Heart left ventricle (tissue), 13 donors: ENCODE measurements at regions not wholly inside any gene's neighbourhood (a gene's known extent, or its start where the extent isn't known, plus 50 kb on each side); places are given as distances from the start of the nearest gene placed in this dataset.

Experiments
- POLR2A ChIP-seq, 2 donors: fragments of 450-650 bp; IDR thresholded peaks; one replicate each; pipeline ENCODE4 v1.6.1; 2017; ENCODE audit warnings: antibody characterized with exemption in 2 of 2, mild to moderate bottlenecking in 2 of 2, moderate library complexity in 2 of 2
- TF ChIP-seq, protein P1 (sequence below), 12 donors: fragments of 200-600 bp; sonication (generic) in 4 of 12; IDR thresholded peaks; one replicate each; pipeline versions ENCODE4 v1.5.0 to v1.8.0; 2018 to 2022; ENCODE audit warnings: antibody characterized with exemption in 12 of 12, mild to moderate bottlenecking in 5 of 12
- donor health status: ischemic (EF 13 %, LVEDD 7.1; RV severe dilation, severe dysfunction).
- donor health status: DM: no; HTN: yes; CAD: no.
- donor health status: DM: no; HTN: no; CAD: no.
- donor health status: ischemic (EF 25% LVEDD 6.9; RV normal size, moderate dysfunction).
- donor health status: ischemic (EF 25% LVEDD 5.7; RV mildly dilated, moderate dysfunction).
- donor health status: ischemic (EF 35%, LVEDD 5.7; RV mildly dilated, moderate dysfunction).
- donor health status: nonischemic (EF 11% LVEDD 7.7; RV severe dilation, severe dysfunction).
- donor health status: DM: yes; HTN: yes; CAD: no.
- donor health status: PGD.
- donor health status: ischemic (EF 29% LVEDD 5.4; RV normal size, mild dysfunction).
- donor health status: nonischemic (EF 23%, LVEDD 6.1; RV moderate dilation, normal function).

DNA sequence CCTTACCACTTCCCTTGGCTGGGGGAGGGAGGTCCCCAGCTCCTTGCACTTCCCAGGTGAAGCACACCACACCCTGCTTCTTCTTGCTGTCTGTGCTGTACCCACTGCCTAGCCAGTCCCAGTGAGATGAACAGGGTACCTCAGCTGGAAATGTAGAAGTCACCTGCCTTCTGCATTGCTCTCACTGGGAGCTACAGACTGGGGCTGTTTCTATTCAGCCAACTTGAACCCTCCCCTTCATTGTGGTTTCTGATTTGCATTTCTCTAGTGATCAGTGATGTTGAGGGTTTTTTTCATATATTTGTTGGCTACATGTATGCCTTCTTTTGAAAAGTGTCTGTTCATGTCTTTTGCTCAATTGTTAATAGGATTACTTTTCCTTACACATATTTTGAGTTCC lies 222.8 kb downstream of the DDX3Y start:
- TF ChIP-seq, protein P1, sequence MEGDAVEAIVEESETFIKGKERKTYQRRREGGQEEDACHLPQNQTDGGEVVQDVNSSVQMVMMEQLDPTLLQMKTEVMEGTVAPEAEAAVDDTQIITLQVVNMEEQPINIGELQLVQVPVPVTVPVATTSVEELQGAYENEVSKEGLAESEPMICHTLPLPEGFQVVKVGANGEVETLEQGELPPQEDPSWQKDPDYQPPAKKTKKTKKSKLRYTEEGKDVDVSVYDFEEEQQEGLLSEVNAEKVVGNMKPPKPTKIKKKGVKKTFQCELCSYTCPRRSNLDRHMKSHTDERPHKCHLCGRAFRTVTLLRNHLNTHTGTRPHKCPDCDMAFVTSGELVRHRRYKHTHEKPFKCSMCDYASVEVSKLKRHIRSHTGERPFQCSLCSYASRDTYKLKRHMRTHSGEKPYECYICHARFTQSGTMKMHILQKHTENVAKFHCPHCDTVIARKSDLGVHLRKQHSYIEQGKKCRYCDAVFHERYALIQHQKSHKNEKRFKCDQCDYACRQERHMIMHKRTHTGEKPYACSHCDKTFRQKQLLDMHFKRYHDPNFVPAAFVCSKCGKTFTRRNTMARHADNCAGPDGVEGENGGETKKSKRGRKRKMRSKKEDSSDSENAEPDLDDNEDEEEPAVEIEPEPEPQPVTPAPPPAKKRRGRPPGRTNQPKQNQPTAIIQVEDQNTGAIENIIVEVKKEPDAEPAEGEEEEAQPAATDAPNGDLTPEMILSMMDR (IDR thresholded peaks at IDR 0.05): no peak
- TF ChIP-seq POLR2A (IDR thresholded peaks at IDR 0.05): no peak
